Ascending aorta (tissue), 2 donors: ENCODE measurements at regions not wholly inside any gene's neighbourhood (a gene's known extent, or its start where the extent isn't known, plus 50 kb on each side); places are given as distances from the start of the nearest gene placed in this dataset.

Source experiments
- DNase-seq, 2 donors: peaks; one replicate each; pipeline ENCODE4 v3.0.0-alpha.2; 2019; ENCODE audit warnings: low spot score in 2 of 2
- H3K27ac ChIP-seq, 2 donors: fragments of 200-600 bp; sonication (generic); one replicate each; pipeline ENCODE4 v1.5.1; 2016 to 2017; ENCODE audit warnings: mild to moderate bottlenecking in 1 of 2
- H3K27me3 ChIP-seq: fragments of 200-600 bp; sonication (generic); one replicate; pipeline ENCODE4 v1.5.1; 2017
- H3K36me3 ChIP-seq, 2 donors: fragments of 200-600 bp; sonication (generic); one replicate each; pipeline ENCODE4 v1.5.1; 2016
- H3K4me1 ChIP-seq, 2 donors: fragments of 200-600 bp; sonication (generic); one replicate each; pipeline ENCODE4 v1.5.1; 2016 to 2017; ENCODE audit warnings: mild to moderate bottlenecking in 1 of 2
- H3K4me3 ChIP-seq, 2 donors: fragments of 200-600 bp; sonication (generic); one replicate each; pipeline ENCODE4 v1.5.1; 2016 to 2017; ENCODE audit warnings: mild to moderate bottlenecking in 1 of 2
- H3K9me3 ChIP-seq, 2 donors: fragments of 200-600 bp; sonication (generic); one replicate each; pipeline ENCODE4 v1.5.1; 2016
- intact Hi-C: fragments of 100-400 bp; cut with DNase I; formaldehyde crosslinking; loops from one replicate; pipeline ENCODE4 v1.15.1; 2023
- TF ChIP-seq, protein P1 (sequence below), 3 experiments: fragments of 200-600 bp in 2 of 3; fragments of 450-650 bp in 1 of 3; sonication (generic) in 2 of 3; IDR thresholded peaks; one replicate each; pipeline ENCODE4 v1.5.1; 2016 to 2019; ENCODE audit warnings: antibody characterized with exemption in 3 of 3, mild to moderate bottlenecking in 1 of 3, moderate library complexity in 1 of 3

DNA sequence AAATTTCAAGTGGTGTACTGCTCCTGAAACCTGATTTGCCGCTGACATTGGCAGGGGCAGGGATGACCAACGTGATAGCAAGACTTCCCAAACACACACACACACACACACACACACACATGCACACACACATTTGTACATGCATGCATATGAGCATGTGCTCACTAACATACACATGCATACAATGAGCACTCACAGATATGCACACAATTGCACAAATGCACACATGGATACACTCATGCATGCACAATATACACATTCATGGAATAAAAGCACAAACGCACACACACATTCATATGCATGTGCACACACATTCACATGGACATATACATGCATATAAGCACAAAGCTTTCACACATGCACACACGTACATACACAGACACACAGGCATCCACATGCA lies 181.2 kb upstream of the ZNF618 start:
- intact Hi-C loops = no loop called here
- no peak for DNase-seq
- Histone ChIP-seq H3K27me3 (no peaks in the 10 kb centered on the region), H3K4me3 (no peak overlapping the region), H3K4me1 (no peaks in the 10 kb centered on the region), H3K27ac (no peak overlapping the region), H3K36me3 (no peaks in the 10 kb centered on the region), H3K9me3 (no peaks in the 10 kb centered on the region)
- TF ChIP-seq, protein P1, sequence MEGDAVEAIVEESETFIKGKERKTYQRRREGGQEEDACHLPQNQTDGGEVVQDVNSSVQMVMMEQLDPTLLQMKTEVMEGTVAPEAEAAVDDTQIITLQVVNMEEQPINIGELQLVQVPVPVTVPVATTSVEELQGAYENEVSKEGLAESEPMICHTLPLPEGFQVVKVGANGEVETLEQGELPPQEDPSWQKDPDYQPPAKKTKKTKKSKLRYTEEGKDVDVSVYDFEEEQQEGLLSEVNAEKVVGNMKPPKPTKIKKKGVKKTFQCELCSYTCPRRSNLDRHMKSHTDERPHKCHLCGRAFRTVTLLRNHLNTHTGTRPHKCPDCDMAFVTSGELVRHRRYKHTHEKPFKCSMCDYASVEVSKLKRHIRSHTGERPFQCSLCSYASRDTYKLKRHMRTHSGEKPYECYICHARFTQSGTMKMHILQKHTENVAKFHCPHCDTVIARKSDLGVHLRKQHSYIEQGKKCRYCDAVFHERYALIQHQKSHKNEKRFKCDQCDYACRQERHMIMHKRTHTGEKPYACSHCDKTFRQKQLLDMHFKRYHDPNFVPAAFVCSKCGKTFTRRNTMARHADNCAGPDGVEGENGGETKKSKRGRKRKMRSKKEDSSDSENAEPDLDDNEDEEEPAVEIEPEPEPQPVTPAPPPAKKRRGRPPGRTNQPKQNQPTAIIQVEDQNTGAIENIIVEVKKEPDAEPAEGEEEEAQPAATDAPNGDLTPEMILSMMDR (IDR thresholded peaks at IDR 0.05) = no peak

DNA sequence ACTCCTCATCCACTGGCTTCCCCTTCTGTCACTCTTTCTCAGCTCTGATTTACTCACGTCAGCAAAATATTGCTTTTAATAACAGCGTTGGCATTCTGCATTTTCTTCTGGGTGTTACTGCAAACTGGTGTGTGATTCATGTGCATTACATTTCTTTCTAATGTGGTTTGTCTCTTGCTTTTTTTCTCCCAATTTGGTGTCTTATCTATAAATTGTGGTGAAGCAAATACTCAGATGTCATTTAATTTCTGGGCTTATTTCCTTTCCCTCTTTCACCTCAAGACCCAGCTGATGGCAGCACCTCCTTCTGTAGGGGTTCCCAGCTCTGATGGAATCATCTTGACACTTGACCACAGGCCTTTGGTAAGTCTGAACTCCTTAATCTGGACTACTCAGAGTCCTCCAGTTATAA lies 180.7 kb upstream of the ZNF618 start:
- H3K4me1 ChIP-seq = no peaks in the 10 kb centered on the region
- H3K4me3 ChIP-seq = no peak overlapping the region
- DNase-seq = no peak
- intact Hi-C loops = no loop called here
- H3K36me3 ChIP-seq = no peaks in the 10 kb centered on the region
- H3K27me3 ChIP-seq = no peaks in the 10 kb centered on the region
- H3K27ac ChIP-seq = no peak overlapping the region
- TF ChIP-seq, protein P1 (IDR thresholded peaks at IDR 0.05) = no peak
- H3K9me3 ChIP-seq = no peaks in the 10 kb centered on the region

DNA sequence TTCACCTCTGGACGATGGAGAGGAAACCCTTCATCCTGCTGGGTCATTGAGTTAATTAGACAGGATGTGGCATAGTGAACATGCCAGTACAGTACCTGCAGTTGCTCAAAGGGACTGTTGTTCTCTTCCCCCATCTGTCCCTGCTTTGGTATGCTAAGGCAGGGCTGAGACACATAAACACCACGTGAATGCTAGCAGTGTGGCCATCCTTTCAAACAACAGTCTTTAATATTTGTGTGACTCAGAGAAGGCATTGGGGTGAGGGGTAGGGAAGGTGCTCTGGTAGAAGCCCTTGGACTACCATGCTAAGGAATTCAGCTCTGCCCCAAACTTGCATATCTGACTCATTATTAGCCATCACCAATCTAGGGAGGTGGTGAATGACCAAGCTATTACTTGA lies 180.2 kb upstream of the ZNF618 start:
- DNase-seq = no peak
- H3K27ac ChIP-seq = no peak overlapping the region
- no peaks in the 10 kb centered on the region for H3K27me3 ChIP-seq
- intact Hi-C loops = no loop called here
- TF ChIP-seq, protein P1 (IDR thresholded peaks at IDR 0.05) = no peak
- H3K36me3 ChIP-seq = no peaks in the 10 kb centered on the region
- no peak overlapping the region for H3K4me3 ChIP-seq
- H3K9me3 ChIP-seq = no peaks in the 10 kb centered on the region
- no peaks in the 10 kb centered on the region for H3K4me1 ChIP-seq

DNA sequence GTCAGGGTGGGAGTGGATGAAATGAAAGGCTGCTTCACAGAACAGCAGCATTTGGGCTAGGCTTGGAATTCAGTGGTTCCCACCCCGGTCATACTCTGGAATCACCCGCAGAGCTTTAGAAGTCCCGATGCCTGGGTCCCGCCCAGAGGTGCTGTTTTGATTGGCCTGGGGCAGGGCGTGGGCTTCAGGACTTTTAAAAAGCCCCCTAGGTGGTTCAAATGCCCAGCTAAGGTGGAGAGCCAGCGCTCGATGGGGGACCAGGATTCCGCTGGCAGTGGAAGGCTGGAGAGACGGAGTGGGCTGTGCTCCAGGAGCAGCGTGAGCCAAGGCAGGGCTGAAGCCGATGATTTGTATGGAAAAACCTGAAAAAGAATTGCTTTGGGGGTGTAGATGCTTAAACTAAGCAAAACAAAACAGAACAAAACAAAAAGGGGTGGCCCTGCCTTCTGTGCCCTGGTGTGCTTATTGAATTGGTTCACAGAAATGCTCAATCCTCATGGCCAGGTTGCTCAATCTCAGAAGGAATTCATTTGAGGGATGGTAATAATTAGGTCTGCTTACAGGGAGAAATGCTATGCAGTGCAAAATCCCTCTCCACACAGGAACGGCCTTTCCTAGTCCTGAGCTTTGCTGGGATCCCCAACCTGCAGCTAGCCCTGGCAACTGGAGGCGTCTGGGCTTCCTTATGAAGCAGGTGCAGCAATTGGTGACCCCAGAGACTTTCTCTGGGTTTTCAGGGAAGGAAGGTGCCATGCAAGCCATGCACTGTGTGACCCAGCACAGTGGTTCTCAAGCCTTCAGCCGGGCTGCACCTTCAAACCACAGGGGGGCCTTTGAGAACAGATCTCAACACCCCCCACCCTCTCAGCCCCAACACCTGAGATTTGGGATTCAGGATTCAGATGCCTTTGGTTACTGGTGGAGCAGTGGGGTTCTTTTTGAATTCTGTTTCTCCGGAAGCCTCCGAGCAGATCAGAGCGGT lies 174.0 kb upstream of the ZNF618 start:
- Histone ChIP-seq H3K27me3 (no peaks in the 10 kb centered on the region), H3K27ac (no peak overlapping the region), H3K36me3 (no peaks in the 10 kb centered on the region), H3K4me1 (no peaks in the 10 kb centered on the region), H3K4me3 (no peak overlapping the region), H3K9me3 (no peaks in the 10 kb centered on the region)
- intact Hi-C loops = no loop called here
- TF ChIP-seq, protein P1 (IDR thresholded peaks at IDR 0.05) = no peak
- peak in 1 of 2 donors; percentile 50 for DNase-seq

DNA sequence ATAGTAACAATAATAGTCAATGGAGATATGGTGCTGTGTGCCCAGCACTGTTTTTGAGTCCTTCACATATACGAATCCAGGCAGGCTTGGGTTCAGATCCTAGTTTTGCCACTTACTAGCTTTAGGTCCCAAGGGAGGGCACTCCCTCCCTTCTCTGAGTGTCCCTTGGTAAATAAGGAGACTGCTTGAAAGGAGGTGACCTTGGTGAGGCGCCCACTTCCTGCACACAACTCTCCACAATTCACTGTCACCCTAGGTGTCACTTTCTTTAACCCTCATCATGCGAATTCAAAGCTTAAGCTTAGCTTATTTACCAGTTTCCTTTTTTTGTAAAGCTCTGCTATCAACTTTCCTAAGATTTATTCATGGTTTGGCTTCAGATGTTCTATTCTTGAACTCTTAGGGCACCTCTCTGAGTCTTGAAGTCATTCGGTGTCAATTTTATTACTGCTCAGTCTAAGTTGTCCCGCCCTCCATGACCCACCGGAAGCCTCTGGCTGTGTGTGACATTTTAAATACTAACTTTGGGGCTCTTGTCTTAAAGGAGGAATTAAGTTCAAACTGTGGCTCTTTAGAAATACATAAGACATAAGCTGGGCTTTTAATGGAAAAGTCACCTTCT lies 170.7 kb upstream of the ZNF618 start:
- H3K27me3 ChIP-seq = no peaks in the 10 kb centered on the region
- TF ChIP-seq, protein P1 (IDR thresholded peaks at IDR 0.05) = no peak
- H3K27ac ChIP-seq = no peak overlapping the region
- no peaks in the 10 kb centered on the region for H3K9me3 ChIP-seq
- no peak overlapping the region for H3K4me3 ChIP-seq
- peak in 1 of 2 donors; percentile 54 for DNase-seq
- no peaks in the 10 kb centered on the region for H3K4me1 ChIP-seq
- intact Hi-C loops = no loop called here
- no peaks in the 10 kb centered on the region for H3K36me3 ChIP-seq
